LNCAP (cell line): ENCODE measurements at regions not wholly inside any gene's neighbourhood (a gene's known extent, or its start where the extent isn't known, plus 50 kb on each side); places are given as distances from the start of the nearest gene placed in this dataset.

Source experiments
- CTCF ChIP-seq: fragments of 450-650 bp; IDR thresholded peaks from 2 replicates; pipeline ENCODE4 v1.5.1; 2017; ENCODE audit warnings: mild to moderate bottlenecking

- TF ChIP-seq CTCF, result no peak
Observed at GRCh38 chr3:68142441-68142840, 488.0 kb upstream of the SUCLG2 start.

GRCh38 chr3:68139897-68140296 lies 485.5 kb upstream of the SUCLG2 start:
- no peak for TF ChIP-seq CTCF

- TF ChIP-seq CTCF, result no peak
Observed at GRCh38 chr3:68136411-68136810, 482.0 kb upstream of the SUCLG2 start.

- no peak for TF ChIP-seq CTCF
Observed at GRCh38 chr3:68135067-68135466, 480.7 kb upstream of the SUCLG2 start.

- TF ChIP-seq CTCF, result no peak
Observed at GRCh38 chr3:68129065-68129464, 474.7 kb upstream of the SUCLG2 start.

GRCh38 chr3:68123231-68123630 lies 468.8 kb upstream of the SUCLG2 start:
- no peak for TF ChIP-seq CTCF

GRCh38 chr3:68121287-68121686 lies 466.9 kb upstream of the SUCLG2 start:
- no peak for TF ChIP-seq CTCF

GRCh38 chr3:68116580-68116979 lies 462.2 kb upstream of the SUCLG2 start:
- no peak for TF ChIP-seq CTCF
